GM12872 (cell line): ENCODE measurements at regions not wholly inside any gene's neighbourhood (a gene's known extent, or its start where the extent isn't known, plus 50 kb on each side); places are given as distances from the start of the nearest gene placed in this dataset.

ENCODE experiments used
- TF ChIP-seq, protein P1 (sequence below): IDR thresholded peaks from 3 replicates; pipeline ENCODE4 v1.5.1; 2011; ENCODE audit warnings: low read depth, mild to moderate bottlenecking, low read length, moderate library complexity; ENCODE audit not compliant: insufficient read depth

DNA sequence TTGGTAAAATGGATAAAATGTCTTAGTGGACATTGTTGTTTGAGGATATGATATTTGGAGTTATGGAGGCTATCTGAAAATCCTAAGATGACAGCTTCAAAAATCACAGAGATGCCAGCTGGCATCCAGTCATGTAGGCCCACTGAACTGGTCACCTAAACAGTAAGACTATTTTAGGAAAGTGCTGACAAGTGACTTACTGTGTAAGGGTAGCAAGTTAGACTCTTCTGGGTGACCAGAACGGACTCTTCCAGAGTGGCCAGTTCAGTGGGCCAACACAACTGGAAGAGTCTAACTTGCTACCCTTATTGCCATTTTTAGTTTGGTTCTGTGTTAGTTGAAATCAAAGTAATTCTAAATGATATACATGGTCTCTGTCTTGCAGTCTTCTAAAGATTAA is 61.4 kb upstream of the ATP8A1 start:
- TF ChIP-seq, protein P1, sequence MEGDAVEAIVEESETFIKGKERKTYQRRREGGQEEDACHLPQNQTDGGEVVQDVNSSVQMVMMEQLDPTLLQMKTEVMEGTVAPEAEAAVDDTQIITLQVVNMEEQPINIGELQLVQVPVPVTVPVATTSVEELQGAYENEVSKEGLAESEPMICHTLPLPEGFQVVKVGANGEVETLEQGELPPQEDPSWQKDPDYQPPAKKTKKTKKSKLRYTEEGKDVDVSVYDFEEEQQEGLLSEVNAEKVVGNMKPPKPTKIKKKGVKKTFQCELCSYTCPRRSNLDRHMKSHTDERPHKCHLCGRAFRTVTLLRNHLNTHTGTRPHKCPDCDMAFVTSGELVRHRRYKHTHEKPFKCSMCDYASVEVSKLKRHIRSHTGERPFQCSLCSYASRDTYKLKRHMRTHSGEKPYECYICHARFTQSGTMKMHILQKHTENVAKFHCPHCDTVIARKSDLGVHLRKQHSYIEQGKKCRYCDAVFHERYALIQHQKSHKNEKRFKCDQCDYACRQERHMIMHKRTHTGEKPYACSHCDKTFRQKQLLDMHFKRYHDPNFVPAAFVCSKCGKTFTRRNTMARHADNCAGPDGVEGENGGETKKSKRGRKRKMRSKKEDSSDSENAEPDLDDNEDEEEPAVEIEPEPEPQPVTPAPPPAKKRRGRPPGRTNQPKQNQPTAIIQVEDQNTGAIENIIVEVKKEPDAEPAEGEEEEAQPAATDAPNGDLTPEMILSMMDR = no peak

- TF ChIP-seq, protein P1 = no peak
Measured at GRCh38 chr4:42716996-42717395, 60.1 kb upstream of the ATP8A1 start.

DNA sequence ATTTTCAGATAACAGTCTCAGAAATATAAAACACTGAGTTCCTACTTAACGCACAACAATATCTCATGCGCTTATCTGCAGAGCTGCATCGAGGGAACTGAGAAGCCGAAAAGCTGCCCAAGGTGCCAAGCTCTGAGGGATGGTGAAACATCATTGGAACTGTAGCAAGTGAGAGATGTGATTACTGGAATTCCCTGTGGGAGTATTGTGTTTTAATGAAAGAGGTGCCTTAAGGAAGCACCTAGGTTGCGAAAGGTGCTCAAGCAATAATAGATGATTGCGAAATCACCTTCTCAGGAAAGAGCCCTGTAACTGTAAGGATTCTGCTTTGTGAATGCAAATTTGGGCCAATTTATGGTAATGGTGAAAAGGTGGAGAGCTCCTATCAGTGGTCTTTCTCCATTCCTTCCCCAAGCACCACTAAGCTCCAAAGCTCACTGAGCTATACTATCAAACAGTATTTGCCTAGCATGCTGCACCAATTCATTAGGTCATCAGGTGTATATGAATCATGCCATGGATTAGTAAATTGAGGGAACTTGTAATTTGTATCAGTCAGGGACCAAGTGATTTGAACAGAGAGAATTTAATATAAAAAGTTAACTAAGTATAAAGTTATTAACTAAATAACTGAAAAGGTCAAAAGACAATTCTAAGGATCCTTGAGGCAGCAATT is 59.0 kb upstream of the ATP8A1 start:
- TF ChIP-seq, protein P1 = no peak

DNA sequence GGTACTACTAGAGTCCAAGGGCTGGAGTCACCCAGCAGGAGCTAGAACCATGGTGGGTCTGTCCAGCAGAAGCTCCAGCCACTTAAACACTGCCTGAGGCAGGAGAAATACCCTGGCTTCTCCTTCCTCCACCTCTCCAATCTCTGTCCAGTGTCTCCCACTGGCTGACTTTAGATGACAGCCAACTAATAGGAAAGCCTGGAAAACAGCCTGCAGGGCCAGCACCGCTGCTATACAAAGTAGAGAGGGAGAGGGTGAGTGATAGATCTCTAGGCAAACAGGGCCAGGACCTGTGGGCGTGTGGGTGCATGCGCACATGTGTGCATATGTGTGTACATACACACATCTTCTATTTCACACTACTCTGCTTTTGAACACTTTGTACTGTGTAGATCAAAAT is 56.5 kb upstream of the ATP8A1 start:
- TF ChIP-seq, protein P1 = no peak

DNA sequence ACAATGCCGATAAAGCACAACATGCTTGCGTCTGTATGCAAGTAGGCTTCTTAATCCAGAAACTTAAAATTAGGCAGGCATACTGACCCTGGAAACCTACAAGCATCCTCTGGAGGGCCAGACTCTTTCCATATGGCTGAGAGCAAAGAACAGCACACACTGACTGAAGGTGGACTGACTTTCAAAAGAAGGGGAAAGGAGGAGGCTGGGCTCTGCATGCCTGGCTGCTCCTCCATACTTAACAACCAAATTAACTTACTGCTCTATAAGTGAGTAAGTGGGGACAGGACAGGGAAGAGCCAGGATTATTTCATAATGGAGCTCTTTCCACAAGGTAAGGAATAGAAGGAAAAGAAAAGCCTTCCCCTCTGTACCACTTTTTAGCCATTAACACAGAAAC is 55.9 kb upstream of the ATP8A1 start:
- TF ChIP-seq, protein P1 = no peak

- TF ChIP-seq, protein P1 = no peak
Measured at GRCh38 chr4:42711496-42711895, 54.6 kb upstream of the ATP8A1 start.

GRCh38 chr4:42710761-42711160 is 53.9 kb upstream of the ATP8A1 start:
- TF ChIP-seq, protein P1 = no peak
